PC-9 (cell line): ENCODE measurements at regions not wholly inside any gene's neighbourhood (a gene's known extent, or its start where the extent isn't known, plus 50 kb on each side); places are given as distances from the start of the nearest gene placed in this dataset.

ENCODE experiments used
- BruUV-seq: library from RNA; stranded (reverse); fragments of 400-500 nt; replicated peaks from 2 replicates; lab custom pipeline; 2021; lab: Mats Ljungman, UMichigan
- CTCF ChIA-PET: fragments of 300-600 bp; sonication (Branson Sonifier 250); formaldehyde crosslinking; loops from one replicate; lab custom pipeline; 2022; ENCODE audit warnings: antibody characterized with exemption; lab: Charles Lee
- POLR2A ChIA-PET: fragments of 300-600 bp; sonication (Branson Sonifier 250); formaldehyde crosslinking; loops from one replicate; lab custom pipeline; 2022; ENCODE audit warnings: antibody characterized with exemption; ENCODE audit not compliant: unreplicated experiment; lab: Charles Lee
- DNase-seq, 2 experiments: peaks; one replicate each; pipeline versions ENCODE4 v3.0.0 to v3.0.0-alpha.2; 2015 to 2022; ENCODE audit warnings: mixed read lengths in 1 of 2
- H2AFZ ChIP-seq: fragments of 200-600 bp; sonication (generic); 2 replicates; pipeline ENCODE4 v1.8.1; 2017; ENCODE audit warnings: antibody characterized with exemption
- H3F3A ChIP-seq: fragments of 200-600 bp; sonication (generic); 2 replicates; pipeline ENCODE4 v1.8.1; 2017; ENCODE audit warnings: antibody characterized with exemption, mild to moderate bottlenecking, low read depth; ENCODE audit not compliant: insufficient read depth
- H3K27ac ChIP-seq: fragments of 200-600 bp; sonication (generic); 2 replicates; pipeline ENCODE4 v1.6.1; 2016; ENCODE audit warnings: mixed run types
- H3K27me3 ChIP-seq: fragments of 200-600 bp; sonication (generic); 2 replicates; pipeline ENCODE4 v1.6.1; 2016; ENCODE audit warnings: low read depth, mixed run types; ENCODE audit not compliant: insufficient read depth
- H3K36me3 ChIP-seq: fragments of 200-600 bp; sonication (generic); 2 replicates; pipeline ENCODE4 v1.6.1; 2016; ENCODE audit warnings: low read depth, mixed run types
- H3K4me1 ChIP-seq: fragments of 200-600 bp; sonication (generic); replicated peaks from 2 replicates; pipeline ENCODE4 v1.6.1; 2016; ENCODE audit warnings: mixed run types; ENCODE audit not compliant: insufficient read depth
- H3K4me2 ChIP-seq: fragments of 200-600 bp; sonication (generic); 2 replicates; pipeline ENCODE4 v1.6.1; 2017; ENCODE audit warnings: mixed run types
- H3K4me3 ChIP-seq: fragments of 200-600 bp; sonication (generic); 2 replicates; pipeline ENCODE4 v1.6.1; 2016; ENCODE audit warnings: mixed run types
- H3K79me2 ChIP-seq: fragments of 200-600 bp; sonication (generic); 2 replicates; pipeline ENCODE4 v1.6.1; 2017; ENCODE audit warnings: low read depth, mixed run types
- H3K9me2 ChIP-seq: fragments of 200-600 bp; sonication (generic); 2 replicates; pipeline ENCODE4 v1.8.1; 2017; ENCODE audit warnings: mild to moderate bottlenecking; ENCODE audit not compliant: insufficient read depth
- H3K9me3 ChIP-seq: fragments of 200-600 bp; sonication (generic); 2 replicates; pipeline ENCODE4 v1.8.1; 2016; ENCODE audit warnings: low read depth; ENCODE audit not compliant: insufficient read depth
- H4K20me1 ChIP-seq: fragments of 200-600 bp; sonication (generic); 2 replicates; pipeline ENCODE4 v1.8.1; 2017; ENCODE audit not compliant: insufficient read depth
- CTCF ChIP-seq: fragments of 200-600 bp; sonication (generic); conservative IDR thresholded peaks from 2 replicates; pipeline ENCODE4 v1.6.1; 2017; ENCODE audit warnings: mixed run types, antibody characterized with exemption, mild to moderate bottlenecking, moderate library complexity
- EZH2 ChIP-seq: fragments of 200-600 bp; sonication (generic); IDR thresholded peaks from 2 replicates; pipeline ENCODE4 v1.8.0; 2017; ENCODE audit warnings: antibody characterized with exemption, low read depth
- intact Hi-C: fragments of 100-400 bp; cut with micrococcal nuclease; formaldehyde crosslinking; loops from one replicate; pipeline ENCODE4 v1.10.0; 2022; ENCODE audit not compliant: unreplicated experiment

- H3K27me3 ChIP-seq = no peaks in the 10 kb centered on the region
- H3F3A ChIP-seq = no peaks in the 10 kb centered on the region
- no peak overlapping the region for H2AFZ ChIP-seq
- H3K9me2 ChIP-seq = no peaks in the 10 kb centered on the region
- H3K79me2 ChIP-seq = no peaks in the 10 kb centered on the region
- ChIA-PET CTCF (no interaction called here), POLR2A (no interaction called here)
- no peaks in the 10 kb centered on the region for H3K9me3 ChIP-seq
- no TSS peak for BruUV-seq
- H4K20me1 ChIP-seq = no peaks in the 10 kb centered on the region
- no peak overlapping the region for H3K4me3 ChIP-seq
- DNase-seq = no peak
- H3K4me1 ChIP-seq = no peaks in the 10 kb centered on the region
- H3K27ac ChIP-seq = no peak overlapping the region
- H3K36me3 ChIP-seq = no peaks in the 10 kb centered on the region
- H3K4me2 ChIP-seq = no peak overlapping the region
- TF ChIP-seq CTCF = no peak
- intact Hi-C loops = no loop called here
These were observed 136.1 kb downstream of the ENC1 start for GRCh38 chr5:74504463-74504862.

GRCh38 chr5:74502479-74502950, 138.0 kb downstream of the ENC1 start:
- no peak overlapping the region for H3K4me2 ChIP-seq
- H3F3A ChIP-seq = no peaks in the 10 kb centered on the region
- H3K79me2 ChIP-seq = no peaks in the 10 kb centered on the region
- no TSS peak for BruUV-seq
- POLR2A ChIA-PET = no interaction called here
- CTCF ChIA-PET = interaction anchor here (0.7 kb wide), 1 partner anchor 433 kb away, joined by 4 read pairs; no protein-coding TSS in a partner anchor
- H3K4me1 ChIP-seq = no peaks in the 10 kb centered on the region
- no peak for DNase-seq
- no peaks in the 10 kb centered on the region for H3K9me2 ChIP-seq
- no peak overlapping the region for H3K4me3 ChIP-seq
- TF ChIP-seq CTCF = no peak
- TF ChIP-seq EZH2 = no peak
- H4K20me1 ChIP-seq = no peaks in the 10 kb centered on the region
- no peaks in the 10 kb centered on the region for H3K9me3 ChIP-seq
- H3K27me3 ChIP-seq = no peaks in the 10 kb centered on the region
- intact Hi-C loops = no loop called here
- no peak overlapping the region for H2AFZ ChIP-seq
- H3K36me3 ChIP-seq = no peaks in the 10 kb centered on the region
- H3K27ac ChIP-seq = no peak overlapping the region

GRCh38 chr5:74501674-74502478, 138.7 kb downstream of the ENC1 start:
- no peaks in the 10 kb centered on the region for H3K9me3 ChIP-seq
- H3F3A ChIP-seq = no peaks in the 10 kb centered on the region
- H2AFZ ChIP-seq = no peak overlapping the region
- H3K79me2 ChIP-seq = no peaks in the 10 kb centered on the region
- no peaks in the 10 kb centered on the region for H3K27me3 ChIP-seq
- H3K4me2 ChIP-seq = no peak overlapping the region
- no peaks in the 10 kb centered on the region for H4K20me1 ChIP-seq
- intact Hi-C loops = no loop called here
- no peaks in the 10 kb centered on the region for H3K4me1 ChIP-seq
- DNase-seq = no peak
- ChIA-PET CTCF (no interaction called here), POLR2A (no interaction called here)
- TF ChIP-seq EZH2 (no peak), CTCF (no peak)
- no TSS peak for BruUV-seq
- H3K9me2 ChIP-seq = no peaks in the 10 kb centered on the region
- H3K27ac ChIP-seq = no peak overlapping the region
- H3K36me3 ChIP-seq = no peaks in the 10 kb centered on the region
- no peak overlapping the region for H3K4me3 ChIP-seq
